ENCODE measurements at regions not wholly inside any gene's neighbourhood (a gene's known extent, or its start where the extent isn't known, plus 50 kb on each side); places are given as distances from the start of the nearest gene placed in this dataset.
"Not testable (repeated sequence)": the region's sequence is repeated elsewhere in the genome, so short reads cannot be mapped to it uniquely, and the experiment has no call there.

GRCh38 chr2:113370478-113371091 lies 66.9 kb upstream of the ZNG1B start:
- no peak overlapping the region for H3K27ac ChIP-seq
- no peak overlapping the region for H3K4me3 ChIP-seq
- TF ChIP-seq POLR2A (IDR thresholded peaks at IDR 0.05) (no peak), CTCF (IDR thresholded peaks at IDR 0.05) (peak in 5 of 6 experiments; percentile 59 to 87 (median 78))
- no peaks in the 10 kb centered on the region for H3K36me3 ChIP-seq
- H3K4me1 ChIP-seq: peaks cover 0 to 29% (median 0%) of the 10 kb centered on the region in 3 donors
- no peaks in the 10 kb centered on the region for H3K9me3 ChIP-seq
- intact Hi-C loops (cut with DNase I): loop anchor here (5.0 to 10.0 kb wide), 2 partner anchors 123 to 236 kb away; no protein-coding TSS in a partner anchor
- H3K27me3 ChIP-seq: no peaks in the 10 kb centered on the region
- WGBS, 2 donors: 10% methylated on average over 9 of the region's 9 CpGs
- no peak for DNase-seq

- Histone ChIP-seq H3K9me3 (no peaks in the 10 kb centered on the region), H3K27ac (no peak overlapping the region), H3K36me3 (no peaks in the 10 kb centered on the region), H3K27me3 (no peaks in the 10 kb centered on the region), H3K4me3 (no peak overlapping the region), H3K4me1 (peaks cover 0 to 29% (median 0%) of the 10 kb centered on the region in 3 donors)
- no peak for TF ChIP-seq CTCF (IDR thresholded peaks at IDR 0.05)
- TF ChIP-seq POLR2A (IDR thresholded peaks at IDR 0.05): no peak
- DNase-seq: no peak
- intact Hi-C loops (cut with DNase I): loop anchor here (5.0 to 10.0 kb wide), 2 partner anchors 123 to 235 kb away; no protein-coding TSS in a partner anchor
- WGBS, 2 donors: 56 to 63% methylated on average over 5 of the region's 5 CpGs
Measured at GRCh38 chr2:113370030-113370429, 67.5 kb upstream of the ZNG1B start.

GRCh38 chr2:113368581-113368980 lies 68.9 kb upstream of the ZNG1B start:
- not testable (repeated sequence) for H3K36me3 ChIP-seq, H3K4me3 ChIP-seq
- intact Hi-C loops (cut with DNase I): loop anchor here (10.0 kb wide), 1 partner anchor 64 kb away; no protein-coding TSS in a partner anchor

GRCh38 chr2:113366821-113367220 lies 70.7 kb upstream of the ZNG1B start:
- peaks cover 0 to 13% (median 0%) of the 10 kb centered on the region in 3 donors for H3K4me1 ChIP-seq
- DNase-seq, H3K4me3 ChIP-seq, H3K27ac ChIP-seq, H3K36me3 ChIP-seq, H3K27me3 ChIP-seq, H3K9me3 ChIP-seq: not testable (repeated sequence)
- WGBS, 2 donors: 71 to 94% methylated on average over 4 of the region's 4 CpGs
- intact Hi-C loops (cut with DNase I): loop anchor here (10.0 kb wide), 1 partner anchor 62 kb away; no protein-coding TSS in a partner anchor

More at GRCh38 chr2:113368581-113368980, 68.9 kb upstream of the ZNG1B start:
- DNase-seq, H3K9me3 ChIP-seq, H3K27ac ChIP-seq, H3K27me3 ChIP-seq: not testable (repeated sequence)
- H3K4me1 ChIP-seq: peaks cover 0 to 14% (median 0%) of the 10 kb centered on the region in 3 donors

GRCh38 chr2:113365791-113366190 lies 71.7 kb upstream of the ZNG1B start:
- not testable (repeated sequence) for H3K36me3 ChIP-seq, H3K4me3 ChIP-seq, DNase-seq, H3K9me3 ChIP-seq, H3K27ac ChIP-seq, H3K27me3 ChIP-seq
- H3K4me1 ChIP-seq: peaks cover 0 to 13% (median 0%) of the 10 kb centered on the region in 3 donors
- 75 to 87% methylated on average over 2 of the region's 2 CpGs for WGBS, 2 donors
- intact Hi-C loops (cut with DNase I): loop anchor here (10.0 kb wide), 1 partner anchor 61 kb away; no protein-coding TSS in a partner anchor

- not testable (repeated sequence) for H3K9me3 ChIP-seq, H3K27me3 ChIP-seq, H3K36me3 ChIP-seq, H3K27ac ChIP-seq, DNase-seq, H3K4me3 ChIP-seq
- intact Hi-C loops (cut with DNase I): loop anchor here (10.0 kb wide), 1 partner anchor 60 kb away; no protein-coding TSS in a partner anchor
- peaks cover 0 to 11% (median 0%) of the 10 kb centered on the region in 3 donors for H3K4me1 ChIP-seq
Measured at GRCh38 chr2:113365290-113365689, 72.2 kb upstream of the ZNG1B start.

- H3K9me3 ChIP-seq: no peaks in the 10 kb centered on the region
- TF ChIP-seq POLR2A (IDR thresholded peaks at IDR 0.05) (no peak), CTCF (IDR thresholded peaks at IDR 0.05) (no peak)
- H3K36me3 ChIP-seq: no peaks in the 10 kb centered on the region
- WGBS, 2 donors: 86% methylated on average over 1 of the region's 3 CpGs; no CpG with 5 or more reads in 1 of the 2 donors
- no peak overlapping the region for H3K27ac ChIP-seq
- no peak for DNase-seq
- intact Hi-C loops (cut with DNase I): loop anchor here (10.0 kb wide), 1 partner anchor 56 kb away; no protein-coding TSS in a partner anchor
- no peaks in the 10 kb centered on the region for H3K27me3 ChIP-seq
- no peak overlapping the region for H3K4me3 ChIP-seq
- no peaks in the 10 kb centered on the region for H3K4me1 ChIP-seq
Measured at GRCh38 chr2:113361051-113361450, 76.4 kb upstream of the ZNG1B start.

All from esophagus squamous epithelium (tissue), 5 donors.